ENCODE measurements at regions not wholly inside any gene's neighbourhood (a gene's known extent, or its start where the extent isn't known, plus 50 kb on each side); places are given as distances from the start of the nearest gene placed in this dataset.

DNA sequence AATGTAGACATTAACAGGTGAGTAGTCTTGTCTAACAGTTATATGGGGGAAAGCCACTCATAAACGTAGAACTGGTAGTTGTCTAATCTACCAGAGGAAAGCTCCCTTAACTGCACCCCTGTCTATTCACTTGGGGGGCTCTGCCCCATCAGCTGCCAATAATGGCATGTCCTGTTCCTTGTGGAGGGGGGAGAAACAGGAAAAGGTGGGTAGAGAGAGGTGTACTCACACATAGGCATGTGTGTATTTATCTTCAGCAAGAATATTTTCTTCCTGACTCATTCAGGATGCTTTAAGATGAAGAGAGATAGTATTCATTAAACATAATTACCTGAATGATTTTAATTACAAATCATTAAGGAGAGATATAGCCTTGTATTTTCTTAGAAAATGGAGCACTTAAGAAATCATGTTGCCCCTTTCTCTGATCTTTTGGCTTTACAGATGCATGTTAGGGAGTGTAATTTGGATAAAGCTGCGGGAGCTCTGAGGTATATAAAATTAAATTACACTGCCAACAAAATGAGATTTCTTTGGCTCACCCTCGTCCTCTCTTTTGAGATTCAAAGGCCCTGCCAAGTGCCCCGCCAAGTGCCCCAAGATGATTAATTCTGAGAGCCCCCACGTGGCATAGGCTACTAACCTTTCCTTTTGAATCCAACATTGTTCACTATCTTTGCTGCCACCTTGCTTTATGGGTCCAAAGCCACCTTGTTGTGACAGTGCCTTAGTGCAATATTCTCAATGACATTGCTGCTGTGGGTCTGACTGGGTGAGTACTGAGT, 286.3 kb upstream of the LYPLAL1 start:
- Histone ChIP-seq H3K4me1 (ENCODE audit: control insufficient read depth, insufficient read depth, low read length) (no peaks in the 10 kb centered on the region), H3K36me3 (ENCODE audit: control insufficient read depth, insufficient read depth, low read length) (no peaks in the 10 kb centered on the region), H3K27me3 (ENCODE audit: control insufficient read depth, insufficient read depth, low read length, poor library complexity, severe bottlenecking) (no peaks in the 10 kb centered on the region), H3K27ac (ENCODE audit: low read depth, low read length) (no peak overlapping the region), H3K9me3 (ENCODE audit: control insufficient read depth, low read length) (no peaks in the 10 kb centered on the region), H3K9ac (ENCODE audit: extremely low read depth, low read length, poor library complexity, severe bottlenecking) (no peak overlapping the region), H3K4me3 (ENCODE audit: low read length) (no peak overlapping the region)
- no peaks in the 10 kb centered on the region for H3K9me3 Mint-ChIP-seq
- H3K36me3 Mint-ChIP-seq (ENCODE audit: low read depth) = no peaks in the 10 kb centered on the region
- H3K4me1 Mint-ChIP-seq = peaks cover 3% of the 10 kb centered on the region
- TF ChIP-seq, protein P1, sequence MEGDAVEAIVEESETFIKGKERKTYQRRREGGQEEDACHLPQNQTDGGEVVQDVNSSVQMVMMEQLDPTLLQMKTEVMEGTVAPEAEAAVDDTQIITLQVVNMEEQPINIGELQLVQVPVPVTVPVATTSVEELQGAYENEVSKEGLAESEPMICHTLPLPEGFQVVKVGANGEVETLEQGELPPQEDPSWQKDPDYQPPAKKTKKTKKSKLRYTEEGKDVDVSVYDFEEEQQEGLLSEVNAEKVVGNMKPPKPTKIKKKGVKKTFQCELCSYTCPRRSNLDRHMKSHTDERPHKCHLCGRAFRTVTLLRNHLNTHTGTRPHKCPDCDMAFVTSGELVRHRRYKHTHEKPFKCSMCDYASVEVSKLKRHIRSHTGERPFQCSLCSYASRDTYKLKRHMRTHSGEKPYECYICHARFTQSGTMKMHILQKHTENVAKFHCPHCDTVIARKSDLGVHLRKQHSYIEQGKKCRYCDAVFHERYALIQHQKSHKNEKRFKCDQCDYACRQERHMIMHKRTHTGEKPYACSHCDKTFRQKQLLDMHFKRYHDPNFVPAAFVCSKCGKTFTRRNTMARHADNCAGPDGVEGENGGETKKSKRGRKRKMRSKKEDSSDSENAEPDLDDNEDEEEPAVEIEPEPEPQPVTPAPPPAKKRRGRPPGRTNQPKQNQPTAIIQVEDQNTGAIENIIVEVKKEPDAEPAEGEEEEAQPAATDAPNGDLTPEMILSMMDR (conservative IDR thresholded peaks at IDR 0.05) = no peak
- DNase-seq = no peak
- no peak overlapping the region for H3K4me3 Mint-ChIP-seq
- H3K27me3 Mint-ChIP-seq (ENCODE audit: insufficient read depth) = peaks cover 1% of the 10 kb centered on the region
- no peak overlapping the region for H3K27ac Mint-ChIP-seq
- WGBS, 2 experiments (ENCODE audit: insufficient coverage in 1 of 2, insufficient read length in 1 of 2) = 82 to 84% methylated on average over 4 to 5 of the region's 5 CpGs

DNA sequence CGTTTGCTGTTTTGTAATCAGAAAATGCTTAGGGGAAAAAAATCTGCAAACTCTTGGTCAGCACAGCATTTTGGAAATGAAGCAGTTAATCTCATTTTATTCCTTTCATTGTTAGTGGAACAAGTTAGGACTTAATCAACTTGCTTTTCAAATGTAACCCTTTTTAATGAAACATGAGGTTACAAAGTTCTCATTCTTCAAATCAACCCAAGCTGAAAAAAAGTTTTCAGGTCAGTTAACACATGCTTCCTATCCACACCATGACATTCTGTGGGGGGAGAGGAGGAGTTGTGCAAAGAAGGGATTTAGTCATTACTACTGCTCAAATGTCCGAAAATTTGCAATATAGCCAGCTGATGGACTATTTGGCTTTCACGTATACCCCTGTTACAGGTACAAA, 283.2 kb upstream of the LYPLAL1 start:
- Mint-ChIP-seq H3K4me3 (no peak overlapping the region), H3K9me3 (no peaks in the 10 kb centered on the region), H3K27me3 (ENCODE audit: insufficient read depth) (no peaks in the 10 kb centered on the region), H3K36me3 (ENCODE audit: low read depth) (no peaks in the 10 kb centered on the region), H3K27ac (no peak overlapping the region), H3K4me1 (peaks cover under 1% of the 10 kb centered on the region)
- TF ChIP-seq, protein P1 (conservative IDR thresholded peaks at IDR 0.05) = no peak
- Histone ChIP-seq H3K27me3 (ENCODE audit: control insufficient read depth, insufficient read depth, low read length, poor library complexity, severe bottlenecking) (no peaks in the 10 kb centered on the region), H3K27ac (ENCODE audit: low read depth, low read length) (no peak overlapping the region), H3K4me1 (ENCODE audit: control insufficient read depth, insufficient read depth, low read length) (no peaks in the 10 kb centered on the region), H3K36me3 (ENCODE audit: control insufficient read depth, insufficient read depth, low read length) (no peaks in the 10 kb centered on the region), H3K9me3 (ENCODE audit: control insufficient read depth, low read length) (no peaks in the 10 kb centered on the region), H3K4me3 (ENCODE audit: low read length) (no peak overlapping the region), H3K9ac (ENCODE audit: extremely low read depth, low read length, poor library complexity, severe bottlenecking) (no peak overlapping the region)
- 83 to 88% methylated on average over 1 to 3 of the region's 3 CpGs for WGBS, 2 experiments (ENCODE audit: insufficient coverage in 1 of 2, insufficient read length in 1 of 2)
- no peak for DNase-seq

DNA sequence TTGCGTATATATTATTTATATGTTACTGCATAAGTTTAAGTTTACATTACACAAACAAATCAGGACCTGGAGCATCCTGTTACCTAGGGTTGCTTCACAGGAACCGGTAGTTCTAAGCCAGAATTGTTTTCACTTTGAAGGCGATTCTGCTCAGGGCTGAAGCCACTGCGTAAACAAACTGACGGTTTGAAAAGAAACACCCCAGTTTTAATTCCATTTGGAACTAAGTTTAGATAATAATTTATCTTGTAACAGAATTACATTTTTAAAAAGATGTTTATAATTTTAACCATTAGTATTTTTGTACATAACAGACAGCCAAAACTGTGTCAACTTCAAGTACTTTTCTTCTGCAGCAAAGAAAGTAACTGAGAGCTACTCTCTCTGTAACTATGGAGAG, 282.1 kb upstream of the LYPLAL1 start:
- H3K36me3 Mint-ChIP-seq (ENCODE audit: low read depth) = no peaks in the 10 kb centered on the region
- WGBS, 2 experiments (ENCODE audit: insufficient coverage in 1 of 2, insufficient read length in 1 of 2) = 89 to 100% methylated on average over 2 to 4 of the region's 5 CpGs

More for the DNA sequence above, 282.1 kb upstream of the LYPLAL1 start:
- Histone ChIP-seq H3K27ac (ENCODE audit: low read depth, low read length) (no peak overlapping the region), H3K36me3 (ENCODE audit: control insufficient read depth, insufficient read depth, low read length) (no peaks in the 10 kb centered on the region), H3K9me3 (ENCODE audit: control insufficient read depth, low read length) (no peaks in the 10 kb centered on the region), H3K27me3 (ENCODE audit: control insufficient read depth, insufficient read depth, low read length, poor library complexity, severe bottlenecking) (no peaks in the 10 kb centered on the region), H3K9ac (ENCODE audit: extremely low read depth, low read length, poor library complexity, severe bottlenecking) (no peak overlapping the region), H3K4me3 (ENCODE audit: low read length) (no peak overlapping the region), H3K4me1 (ENCODE audit: control insufficient read depth, insufficient read depth, low read length) (no peaks in the 10 kb centered on the region)
- no peaks in the 10 kb centered on the region for H3K9me3 Mint-ChIP-seq
- DNase-seq = no peak
- TF ChIP-seq, protein P1 (conservative IDR thresholded peaks at IDR 0.05) = no peak
- H3K27me3 Mint-ChIP-seq (ENCODE audit: insufficient read depth) = no peaks in the 10 kb centered on the region
- no peak overlapping the region for H3K4me3 Mint-ChIP-seq
- no peak overlapping the region for H3K27ac Mint-ChIP-seq
- no peaks in the 10 kb centered on the region for H3K4me1 Mint-ChIP-seq

Measured in endodermal cell (in vitro differentiated cells).